Peyer's patch (tissue), 4 donors: ENCODE measurements at regions not wholly inside any gene's neighbourhood (a gene's known extent, or its start where the extent isn't known, plus 50 kb on each side); places are given as distances from the start of the nearest gene placed in this dataset.

ENCODE experiments used
- DNase-seq, 3 donors: peaks; one replicate each; pipeline ENCODE4 v3.0.0-alpha.2; 2017 to 2019
- H3K27ac ChIP-seq, 4 donors: fragments of 200-600 bp; sonication (generic); one replicate each; pipeline ENCODE4 v1.5.1; 2016 to 2019
- H3K27me3 ChIP-seq, 2 donors: fragments of 200-600 bp; sonication (generic); one replicate each; pipeline ENCODE4 v1.5.1; 2019
- H3K36me3 ChIP-seq, 3 donors: fragments of 200-600 bp; sonication (generic); one replicate each; pipeline ENCODE4 v1.5.1; 2016 to 2019
- H3K4me1 ChIP-seq, 4 donors: fragments of 200-600 bp; sonication (generic); one replicate each; pipeline ENCODE4 v1.5.1; 2016 to 2019
- H3K4me3 ChIP-seq, 4 donors: fragments of 200-600 bp; sonication (generic); 1 replicate in 3 of 4; 2 replicates in 1 of 4; pipeline ENCODE4 v1.5.1; 2016 to 2019; ENCODE audit warnings: mild to moderate bottlenecking in 1 of 4
- H3K9me3 ChIP-seq, 4 donors: fragments of 200-600 bp; sonication (generic); one replicate each; pipeline ENCODE4 v1.5.1; 2016 to 2019; ENCODE audit warnings: mild to moderate bottlenecking in 1 of 4
- POLR2A ChIP-seq, 2 donors: fragments of 450-650 bp; IDR thresholded peaks; one replicate each; pipeline ENCODE4 v1.5.1; 2017; ENCODE audit warnings: antibody characterized with exemption in 2 of 2, mild to moderate bottlenecking in 2 of 2, moderate library complexity in 2 of 2
- TF ChIP-seq, protein P1 (sequence below), 6 experiments: fragments of 450-650 bp in 4 of 6; fragments of 200-600 bp in 2 of 6; sonication (generic) in 1 of 6; IDR thresholded peaks; one replicate each; pipeline ENCODE4 v1.5.1; 2017 to 2019; ENCODE audit warnings: antibody characterized with exemption in 6 of 6, mild to moderate bottlenecking in 3 of 6, moderate library complexity in 1 of 6

DNA sequence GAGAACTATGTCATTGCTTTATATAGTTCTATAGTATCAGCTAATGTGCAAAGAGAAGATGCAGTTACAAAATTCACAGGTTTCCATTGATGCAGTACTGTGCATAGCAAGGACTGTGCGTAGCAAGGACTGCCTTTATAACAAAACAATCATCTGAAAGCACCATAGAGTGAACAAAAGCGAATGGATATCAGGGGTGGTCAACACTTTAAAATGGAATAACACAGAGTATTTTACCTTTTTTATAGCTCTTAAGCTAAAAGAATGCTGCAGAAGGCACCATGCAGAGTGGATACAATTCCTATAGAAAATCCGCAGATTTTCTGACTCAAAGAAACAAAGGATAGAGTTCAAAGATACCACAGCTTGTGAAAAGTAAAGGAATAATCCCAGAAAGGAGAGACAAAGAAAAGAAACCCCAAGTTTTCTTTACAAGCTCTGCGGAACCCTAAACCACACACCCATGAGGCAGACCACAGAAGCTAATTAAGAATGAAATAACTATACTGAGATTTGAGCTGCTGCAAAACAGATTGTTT, 229.9 kb upstream of the DTNA start:
- Histone ChIP-seq H3K27ac (no peak overlapping the region), H3K9me3 (no peaks in the 10 kb centered on the region), H3K36me3 (no peaks in the 10 kb centered on the region), H3K27me3 (no peaks in the 10 kb centered on the region), H3K4me1 (no peaks in the 10 kb centered on the region), H3K4me3 (no peak overlapping the region)
- DNase-seq, result no peak
- no peak for TF ChIP-seq POLR2A (IDR thresholded peaks at IDR 0.05)
- TF ChIP-seq, protein P1, sequence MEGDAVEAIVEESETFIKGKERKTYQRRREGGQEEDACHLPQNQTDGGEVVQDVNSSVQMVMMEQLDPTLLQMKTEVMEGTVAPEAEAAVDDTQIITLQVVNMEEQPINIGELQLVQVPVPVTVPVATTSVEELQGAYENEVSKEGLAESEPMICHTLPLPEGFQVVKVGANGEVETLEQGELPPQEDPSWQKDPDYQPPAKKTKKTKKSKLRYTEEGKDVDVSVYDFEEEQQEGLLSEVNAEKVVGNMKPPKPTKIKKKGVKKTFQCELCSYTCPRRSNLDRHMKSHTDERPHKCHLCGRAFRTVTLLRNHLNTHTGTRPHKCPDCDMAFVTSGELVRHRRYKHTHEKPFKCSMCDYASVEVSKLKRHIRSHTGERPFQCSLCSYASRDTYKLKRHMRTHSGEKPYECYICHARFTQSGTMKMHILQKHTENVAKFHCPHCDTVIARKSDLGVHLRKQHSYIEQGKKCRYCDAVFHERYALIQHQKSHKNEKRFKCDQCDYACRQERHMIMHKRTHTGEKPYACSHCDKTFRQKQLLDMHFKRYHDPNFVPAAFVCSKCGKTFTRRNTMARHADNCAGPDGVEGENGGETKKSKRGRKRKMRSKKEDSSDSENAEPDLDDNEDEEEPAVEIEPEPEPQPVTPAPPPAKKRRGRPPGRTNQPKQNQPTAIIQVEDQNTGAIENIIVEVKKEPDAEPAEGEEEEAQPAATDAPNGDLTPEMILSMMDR (IDR thresholded peaks at IDR 0.05), result no peak

DNA sequence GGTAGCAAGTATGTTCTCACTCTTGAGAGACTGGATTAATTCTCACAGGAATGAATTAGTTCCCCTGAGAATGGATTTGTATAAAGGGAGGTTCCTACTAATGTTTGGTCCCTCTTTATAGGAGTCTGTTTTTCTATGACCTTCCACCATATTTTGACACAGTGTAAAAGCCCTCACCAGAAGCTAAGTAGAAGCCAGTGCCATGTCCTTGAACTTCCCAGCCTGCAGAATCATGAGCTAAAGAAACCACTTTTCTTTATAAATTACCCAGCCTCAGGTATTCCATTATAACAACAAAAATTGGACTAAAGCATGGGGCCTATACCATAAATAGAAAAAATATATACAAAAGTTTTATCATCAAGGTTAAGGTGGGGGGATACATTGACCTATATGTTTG, 227.9 kb upstream of the DTNA start:
- Histone ChIP-seq H3K9me3 (no peaks in the 10 kb centered on the region), H3K4me1 (no peaks in the 10 kb centered on the region), H3K27ac (no peak overlapping the region), H3K27me3 (no peaks in the 10 kb centered on the region), H3K36me3 (no peaks in the 10 kb centered on the region), H3K4me3 (no peak overlapping the region)
- no peak for TF ChIP-seq POLR2A (IDR thresholded peaks at IDR 0.05)
- TF ChIP-seq, protein P1 (IDR thresholded peaks at IDR 0.05), result no peak
- no peak for DNase-seq

DNA sequence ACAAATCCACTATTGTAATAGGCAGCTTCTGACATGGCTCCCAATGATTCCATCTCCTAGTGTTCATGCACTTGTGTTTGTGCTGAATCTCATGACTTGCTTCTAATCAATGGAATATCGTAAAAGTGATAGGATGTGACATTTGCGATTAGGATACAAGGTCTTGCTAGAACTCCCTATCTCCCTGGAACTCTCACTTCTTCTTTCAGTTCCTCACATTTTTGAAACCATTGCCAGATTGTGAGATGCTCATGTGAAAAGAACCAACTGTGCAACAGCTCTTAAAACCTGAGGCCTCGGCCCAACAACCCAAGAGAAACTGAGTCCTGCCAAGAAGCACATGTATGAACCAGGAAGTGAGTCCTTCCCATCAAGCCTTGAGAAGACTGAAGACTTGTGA, 226.9 kb upstream of the DTNA start:
- no peak overlapping the region for H3K4me3 ChIP-seq
- DNase-seq, result no peak
- no peaks in the 10 kb centered on the region for H3K36me3 ChIP-seq
- H3K9me3 ChIP-seq, result no peaks in the 10 kb centered on the region
- no peaks in the 10 kb centered on the region for H3K27me3 ChIP-seq
- no peak overlapping the region for H3K27ac ChIP-seq
- H3K4me1 ChIP-seq, result no peaks in the 10 kb centered on the region
- TF ChIP-seq, protein P1 (IDR thresholded peaks at IDR 0.05), result no peak
- no peak for TF ChIP-seq POLR2A (IDR thresholded peaks at IDR 0.05)

DNA sequence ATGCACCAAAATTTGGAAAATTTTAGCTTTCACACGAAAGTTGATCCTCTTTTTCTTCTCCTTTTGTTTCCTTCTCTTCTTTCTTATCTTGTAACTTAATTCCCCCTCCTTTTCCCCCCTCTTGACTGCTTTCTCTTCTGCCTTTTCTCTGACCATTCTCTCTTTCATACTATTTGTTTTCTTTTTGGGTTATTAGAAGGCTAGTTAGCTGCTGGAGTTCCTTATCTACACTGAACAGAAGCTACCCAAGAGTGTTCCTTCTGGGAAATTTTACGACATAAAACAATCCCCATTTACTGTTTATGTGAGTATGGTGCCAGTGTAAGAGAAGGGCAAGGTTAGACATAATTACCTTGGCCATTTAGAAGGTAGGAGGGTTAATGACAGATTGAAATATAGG, 218.4 kb upstream of the DTNA start:
- no peak overlapping the region for H3K4me3 ChIP-seq
- H3K27ac ChIP-seq, result no peak overlapping the region
- H3K27me3 ChIP-seq, result no peaks in the 10 kb centered on the region
- H3K36me3 ChIP-seq, result no peaks in the 10 kb centered on the region
- TF ChIP-seq POLR2A (IDR thresholded peaks at IDR 0.05), result no peak
- TF ChIP-seq, protein P1 (IDR thresholded peaks at IDR 0.05), result no peak
- no peaks in the 10 kb centered on the region for H3K4me1 ChIP-seq
- no peak for DNase-seq
- no peaks in the 10 kb centered on the region for H3K9me3 ChIP-seq

DNA sequence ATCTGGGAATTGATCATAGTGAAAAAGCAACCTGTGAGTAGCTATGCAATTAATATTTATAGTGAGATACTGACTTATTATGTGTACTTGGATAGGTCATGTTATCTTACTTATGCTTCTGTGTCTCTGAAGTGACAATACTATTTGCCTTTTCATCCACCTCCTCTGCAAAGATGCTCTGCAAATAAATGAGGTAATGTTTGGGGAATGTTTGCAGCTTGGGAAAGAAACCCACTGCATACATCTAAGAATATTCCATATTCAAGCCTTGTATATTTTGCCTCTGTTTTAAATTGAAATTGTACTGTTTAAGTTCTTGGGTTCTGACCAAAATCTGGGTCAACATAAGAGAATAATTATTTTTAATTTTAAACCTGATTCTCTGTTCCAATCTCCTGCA, 217.4 kb upstream of the DTNA start:
- peak overlapping the region in 2 of 4 donors; percentile 50 to 51 for H3K4me3 ChIP-seq
- DNase-seq, result no peak
- TF ChIP-seq, protein P1 (IDR thresholded peaks at IDR 0.05), result no peak
- TF ChIP-seq POLR2A (IDR thresholded peaks at IDR 0.05), result no peak
- H3K9me3 ChIP-seq, result no peaks in the 10 kb centered on the region
- peak overlapping the region in 1 of 4 donors; percentile 69 for H3K27ac ChIP-seq
- no peaks in the 10 kb centered on the region for H3K27me3 ChIP-seq
- no peaks in the 10 kb centered on the region for H3K4me1 ChIP-seq
- no peaks in the 10 kb centered on the region for H3K36me3 ChIP-seq

DNA sequence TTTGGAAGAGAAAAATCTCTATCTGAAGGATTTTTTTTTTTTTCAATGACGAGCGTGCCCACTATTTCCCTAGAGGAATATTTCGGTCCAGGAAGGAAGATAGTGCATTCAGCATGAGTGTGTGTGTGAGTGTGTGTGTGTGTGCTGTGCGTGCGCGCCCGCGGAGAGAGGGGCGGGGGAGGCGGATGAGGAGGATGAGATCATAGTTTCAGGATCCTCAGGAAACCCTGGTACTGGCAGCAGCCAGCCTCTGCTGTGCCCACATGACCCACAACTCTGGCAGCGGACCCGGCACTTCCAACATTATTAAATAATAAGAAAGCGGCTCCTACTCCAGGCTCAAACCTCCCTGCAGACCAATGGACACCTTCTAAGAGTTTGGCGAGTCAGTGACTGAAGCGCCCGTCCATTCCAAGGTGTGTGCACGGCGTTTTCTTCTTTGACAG, 217.0 kb upstream of the DTNA start:
- H3K27ac ChIP-seq, result peak overlapping the region in 2 of 4 donors; percentile 31 to 69
- peak in 2 of 3 donors; percentile 48 to 50 for DNase-seq
- peak overlapping the region; percentile 26 to 51 (median 41) for H3K4me3 ChIP-seq
- TF ChIP-seq POLR2A (IDR thresholded peaks at IDR 0.05), result no peak
- TF ChIP-seq, protein P1 (IDR thresholded peaks at IDR 0.05), result no peak
- no peaks in the 10 kb centered on the region for H3K27me3 ChIP-seq
- H3K9me3 ChIP-seq, result no peaks in the 10 kb centered on the region
- H3K4me1 ChIP-seq, result no peaks in the 10 kb centered on the region
- no peaks in the 10 kb centered on the region for H3K36me3 ChIP-seq
